Body of pancreas (tissue), 4 donors: ENCODE measurements at regions not wholly inside any gene's neighbourhood (a gene's known extent, or its start where the extent isn't known, plus 50 kb on each side); places are given as distances from the start of the nearest gene placed in this dataset.

Experiments used
- CTCF ChIP-seq, 7 experiments: fragments of 450-650 bp in 4 of 7; fragments of 200-600 bp in 3 of 7; sonication (generic) in 3 of 7; IDR thresholded peaks; one replicate each; pipeline ENCODE4 v1.5.1; 2016 to 2019; ENCODE audit warnings: antibody characterized with exemption in 7 of 7
- POLR2A ChIP-seq, 3 donors: fragments of 450-650 bp; IDR thresholded peaks; one replicate each; pipeline ENCODE4 v1.6.1; 2016; ENCODE audit warnings: antibody characterized with exemption in 3 of 3, mild to moderate bottlenecking in 2 of 3

GRCh38 chr2:195505701-195506100, 151.3 kb upstream of the SLC39A10 start:
- TF ChIP-seq CTCF (IDR thresholded peaks at IDR 0.05) = no peak
- TF ChIP-seq POLR2A (IDR thresholded peaks at IDR 0.05) = no peak
